ENCODE measurements at regions not wholly inside any gene's neighbourhood (a gene's known extent, or its start where the extent isn't known, plus 50 kb on each side); places are given as distances from the start of the nearest gene placed in this dataset.

GRCh38 chr7:114153700-114154099 lies 234.9 kb upstream of the PPP1R3A start:
- no TSS peak for BruUV-seq (replicated peaks)
- Histone ChIP-seq H3K4me3 (replicated peaks in 1 of 2; ENCODE audit: low read depth in 1 of 2, low read length in 2 of 2) (no peak overlapping the region), H3K9me3 (ENCODE audit: control insufficient read depth in 1 of 2, insufficient read depth in 1 of 2, low read depth in 1 of 2, low read length in 2 of 2) (no peaks in the 10 kb centered on the region), H4K20me1 (ENCODE audit: insufficient read depth) (no peaks in the 10 kb centered on the region), H3K27ac (ENCODE audit: low read depth, low read length) (no peak overlapping the region), H3K4me2 (ENCODE audit: low read length) (no peak overlapping the region), H3K4me1 (ENCODE audit: control insufficient read depth in 1 of 2, insufficient read depth in 2 of 2, low read length in 2 of 2) (no peaks in the 10 kb centered on the region), H2AFZ (ENCODE audit: low read depth, low read length, poor library complexity, severe bottlenecking) (no peak overlapping the region), H3K27me3 (ENCODE audit: insufficient read depth, low read length) (no peaks in the 10 kb centered on the region), H3K9ac (ENCODE audit: low read length) (no peak overlapping the region), H3K9me2 (ENCODE audit: insufficient read depth) (no peaks in the 10 kb centered on the region), H3K36me3 (ENCODE audit: control insufficient read depth in 1 of 2, insufficient read depth in 2 of 2, low read length in 2 of 2) (no peaks in the 10 kb centered on the region), H3K79me2 (ENCODE audit: insufficient read depth, low read length) (no peaks in the 10 kb centered on the region)
- DNase-seq (ENCODE audit: low read depth, low spot score) = no peak
- POLR2A ChIA-PET = no interaction called here
- RAD21 ChIA-PET (ENCODE audit: low non-redundant PET in 1 of 2, low total read pairs in 2 of 2, uncharacterized antibody in 2 of 2, unreplicated experiment in 2 of 2) = no interaction called here
- TF ChIP-seq POLR2A (IDR thresholded peaks at IDR 0.05; ENCODE audit: borderline replicate concordance, extremely low read depth, insufficient read depth, insufficient read length) (no peak), TCF7L2 (IDR thresholded peaks at IDR 0.05; ENCODE audit: borderline replicate concordance, extremely low read depth, insufficient read depth, insufficient read length) (no peak), CBX3 (IDR thresholded peaks at IDR 0.05; ENCODE audit: low read depth) (no peak), ZFX (IDR thresholded peaks at IDR 0.05) (no peak), YY1 (IDR thresholded peaks at IDR 0.05; ENCODE audit: extremely low read depth, insufficient replicate concordance, low read depth, low read length) (no peak), SIN3A (IDR thresholded peaks at IDR 0.05; ENCODE audit: low read depth) (no peak), SRF (IDR thresholded peaks at IDR 0.05; ENCODE audit: low read depth) (no peak), SP1 (IDR thresholded peaks at IDR 0.05; ENCODE audit: low read depth) (no peak), JUND (IDR thresholded peaks at IDR 0.05) (no peak), MAX (IDR thresholded peaks at IDR 0.05) (no peak), EZH2phosphoT487 (IDR thresholded peaks at IDR 0.05; ENCODE audit: borderline replicate concordance) (no peak), FOSL1 (IDR thresholded peaks at IDR 0.05; ENCODE audit: low read depth) (no peak)
- intact Hi-C loops (cut with micrococcal nuclease) = no loop called here
- no peak for ATAC-seq
- CTCF ChIA-PET = no interaction called here

GRCh38 chr7:114152314-114152938 lies 233.6 kb upstream of the PPP1R3A start:
- ChIA-PET RAD21 (ENCODE audit: low non-redundant PET in 1 of 2, low total read pairs in 2 of 2, uncharacterized antibody in 2 of 2, unreplicated experiment in 2 of 2) (no interaction called here), POLR2A (no interaction called here), CTCF (no interaction called here)
- Histone ChIP-seq H3K9me3 (ENCODE audit: control insufficient read depth in 1 of 2, insufficient read depth in 1 of 2, low read depth in 1 of 2, low read length in 2 of 2) (no peaks in the 10 kb centered on the region), H2AFZ (ENCODE audit: low read depth, low read length, poor library complexity, severe bottlenecking) (no peak overlapping the region), H3K36me3 (ENCODE audit: control insufficient read depth in 1 of 2, insufficient read depth in 2 of 2, low read length in 2 of 2) (no peaks in the 10 kb centered on the region), H3K9me2 (ENCODE audit: insufficient read depth) (no peaks in the 10 kb centered on the region), H3K27me3 (ENCODE audit: insufficient read depth, low read length) (no peaks in the 10 kb centered on the region), H4K20me1 (ENCODE audit: insufficient read depth) (no peaks in the 10 kb centered on the region), H3K4me3 (replicated peaks in 1 of 2; ENCODE audit: low read depth in 1 of 2, low read length in 2 of 2) (no peak overlapping the region), H3K9ac (ENCODE audit: low read length) (no peak overlapping the region), H3K4me1 (ENCODE audit: control insufficient read depth in 1 of 2, insufficient read depth in 2 of 2, low read length in 2 of 2) (no peaks in the 10 kb centered on the region), H3K4me2 (ENCODE audit: low read length) (no peak overlapping the region), H3K79me2 (ENCODE audit: insufficient read depth, low read length) (no peaks in the 10 kb centered on the region), H3K27ac (ENCODE audit: low read depth, low read length) (no peak overlapping the region)
- BruUV-seq (replicated peaks) = no TSS peak
- intact Hi-C loops (cut with micrococcal nuclease) = no loop called here
- ATAC-seq (no peak), DNase-seq (ENCODE audit: low read depth, low spot score) (no peak)
- TF ChIP-seq ZNF274 (IDR thresholded peaks at IDR 0.05; ENCODE audit: low read depth, low read length) (no peak), REST (IDR thresholded peaks at IDR 0.05; ENCODE audit: low read depth) (no peak), MAX (IDR thresholded peaks at IDR 0.05) (no peak), EZH2phosphoT487 (IDR thresholded peaks at IDR 0.05; ENCODE audit: borderline replicate concordance) (no peak), YY1 (IDR thresholded peaks at IDR 0.05; ENCODE audit: extremely low read depth, insufficient replicate concordance, low read depth, low read length) (no peak), ATF3 (IDR thresholded peaks at IDR 0.05) (no peak)

Data from HCT116 (cell line).